Endodermal cell (in vitro differentiated cells): ENCODE measurements at regions not wholly inside any gene's neighbourhood (a gene's known extent, or its start where the extent isn't known, plus 50 kb on each side); places are given as distances from the start of the nearest gene placed in this dataset.

Experiments used
- DNase-seq: peaks from one replicate; pipeline ENCODE4 v3.0.0-alpha.2; 2017
- H3K27ac ChIP-seq: 2 replicates; pipeline ENCODE4 v1.5.1; 2013; ENCODE audit warnings: mild to moderate bottlenecking, low read depth, low read length, moderate library complexity
- H3K27me3 ChIP-seq: 2 replicates; pipeline ENCODE4 v1.6.1; 2013; ENCODE audit warnings: mild to moderate bottlenecking, low read length, moderate library complexity; ENCODE audit not compliant: insufficient read depth, control insufficient read depth, poor library complexity, severe bottlenecking
- H3K36me3 ChIP-seq: 2 replicates; pipeline ENCODE4 v1.7.0; 2013; ENCODE audit warnings: mild to moderate bottlenecking, low read length, moderate library complexity; ENCODE audit not compliant: control insufficient read depth, insufficient read depth
- H3K4me1 ChIP-seq: one replicate; pipeline ENCODE4 v1.7.0; 2013; ENCODE audit warnings: low read length; ENCODE audit not compliant: control insufficient read depth, insufficient read depth
- H3K4me3 ChIP-seq: 2 replicates; pipeline ENCODE4 v1.5.1; 2013; ENCODE audit warnings: mild to moderate bottlenecking, low read length, moderate library complexity
- H3K9ac ChIP-seq: 2 replicates; pipeline ENCODE4 v1.6.1; 2013; ENCODE audit warnings: mild to moderate bottlenecking, low read length, moderate library complexity; ENCODE audit not compliant: poor library complexity, severe bottlenecking; ENCODE audit errors: extremely low read depth
- H3K9me3 ChIP-seq: 2 replicates; pipeline ENCODE4 v1.6.1; 2013; ENCODE audit warnings: mild to moderate bottlenecking, low read length, moderate library complexity; ENCODE audit not compliant: control insufficient read depth
- H3K27ac Mint-ChIP-seq: 2 replicates; pipeline ENCODE4 v1.8.0; 2020; ENCODE audit warnings: mixed read lengths
- H3K27me3 Mint-ChIP-seq: 2 replicates; pipeline ENCODE4 v1.8.0; 2021; ENCODE audit warnings: mild to moderate bottlenecking, mixed read lengths; ENCODE audit not compliant: insufficient read depth
- H3K36me3 Mint-ChIP-seq: 2 replicates; pipeline ENCODE4 v1.8.0; 2020; ENCODE audit warnings: low read depth, mixed read lengths
- H3K4me1 Mint-ChIP-seq: 2 replicates; pipeline ENCODE4 v1.8.0; 2020; ENCODE audit warnings: mixed read lengths
- H3K4me3 Mint-ChIP-seq: 2 replicates; pipeline ENCODE4 v1.8.0; 2020; ENCODE audit warnings: mild to moderate bottlenecking, moderate library complexity, mixed read lengths
- H3K9me3 Mint-ChIP-seq: 2 replicates; pipeline ENCODE4 v1.8.0; 2020; ENCODE audit warnings: mild to moderate bottlenecking, mixed read lengths
- WGBS, 2 experiments: methylation state at CpG; one replicate each; pipeline versions ENCODE4 v1.1.5 to v1.1.7; 2013; ENCODE audit warnings: missing lambda C conversion rate in 2 of 2, mixed read lengths in 1 of 2; ENCODE audit not compliant: insufficient coverage in 1 of 2, insufficient read length in 1 of 2; 5-methylcytosine and 5-hydroxymethylcytosine counted together
- TF ChIP-seq, protein P1 (sequence below): fragments of 200-600 bp; sonication (generic); conservative IDR thresholded peaks from 2 replicates; pipeline ENCODE4 v1.5.0; 2021; ENCODE audit warnings: antibody characterized with exemption, mild to moderate bottlenecking

DNA sequence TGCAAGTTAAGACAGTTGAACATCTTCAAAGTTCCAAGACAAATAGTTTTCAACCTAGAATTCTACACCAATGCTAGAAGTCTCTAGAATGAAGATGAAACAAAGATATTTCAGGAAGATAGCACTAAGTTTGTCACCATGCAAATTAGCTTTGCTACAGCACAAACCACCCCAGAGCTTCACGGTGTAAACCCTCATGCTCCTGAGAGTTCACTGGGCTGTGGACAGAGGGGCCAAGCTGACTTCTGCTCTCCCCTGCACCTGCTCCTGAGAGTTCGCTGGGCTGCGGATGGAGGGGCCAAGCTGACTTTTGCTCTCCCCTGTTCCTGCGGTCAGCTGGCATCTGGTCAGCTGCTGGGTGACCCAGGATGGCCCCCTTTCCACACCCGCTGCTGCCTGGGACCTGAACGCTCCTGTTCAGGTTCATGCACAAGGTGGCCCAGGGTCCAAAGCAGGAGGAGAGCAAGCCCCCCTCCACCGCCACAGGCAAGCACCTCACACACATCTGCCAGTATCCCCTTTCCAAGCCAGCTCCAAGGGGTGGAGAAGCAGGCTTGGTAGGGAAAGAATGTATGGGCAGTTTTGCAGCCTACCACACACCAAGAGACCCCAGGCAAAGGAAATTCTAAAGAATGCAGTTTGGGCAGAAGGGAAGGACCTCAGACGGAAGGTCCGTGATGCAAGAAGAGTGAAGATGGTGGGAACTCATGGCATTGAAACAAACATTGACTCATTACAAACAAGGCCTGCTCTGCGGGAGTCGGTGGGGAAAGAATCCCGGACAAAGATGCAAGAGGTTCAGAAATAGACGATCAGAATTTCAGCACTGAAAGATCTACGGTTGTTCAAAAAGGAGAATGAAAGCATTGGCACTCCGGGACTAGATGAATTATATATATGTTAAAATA is 137.8 kb upstream of the PPP2R2D start:
- TF ChIP-seq, protein P1, sequence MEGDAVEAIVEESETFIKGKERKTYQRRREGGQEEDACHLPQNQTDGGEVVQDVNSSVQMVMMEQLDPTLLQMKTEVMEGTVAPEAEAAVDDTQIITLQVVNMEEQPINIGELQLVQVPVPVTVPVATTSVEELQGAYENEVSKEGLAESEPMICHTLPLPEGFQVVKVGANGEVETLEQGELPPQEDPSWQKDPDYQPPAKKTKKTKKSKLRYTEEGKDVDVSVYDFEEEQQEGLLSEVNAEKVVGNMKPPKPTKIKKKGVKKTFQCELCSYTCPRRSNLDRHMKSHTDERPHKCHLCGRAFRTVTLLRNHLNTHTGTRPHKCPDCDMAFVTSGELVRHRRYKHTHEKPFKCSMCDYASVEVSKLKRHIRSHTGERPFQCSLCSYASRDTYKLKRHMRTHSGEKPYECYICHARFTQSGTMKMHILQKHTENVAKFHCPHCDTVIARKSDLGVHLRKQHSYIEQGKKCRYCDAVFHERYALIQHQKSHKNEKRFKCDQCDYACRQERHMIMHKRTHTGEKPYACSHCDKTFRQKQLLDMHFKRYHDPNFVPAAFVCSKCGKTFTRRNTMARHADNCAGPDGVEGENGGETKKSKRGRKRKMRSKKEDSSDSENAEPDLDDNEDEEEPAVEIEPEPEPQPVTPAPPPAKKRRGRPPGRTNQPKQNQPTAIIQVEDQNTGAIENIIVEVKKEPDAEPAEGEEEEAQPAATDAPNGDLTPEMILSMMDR, result no peak
- Mint-ChIP-seq H3K27ac (no peak overlapping the region), H3K4me1 (peaks cover 31% of the 10 kb centered on the region), H3K27me3 (peaks cover 2% of the 10 kb centered on the region), H3K4me3 (no peak overlapping the region), H3K9me3 (peaks cover 5% of the 10 kb centered on the region), H3K36me3 (no peaks in the 10 kb centered on the region)
- no peak for DNase-seq
- H3K27me3 ChIP-seq, result no peaks in the 10 kb centered on the region
- no peaks in the 10 kb centered on the region for H3K36me3 ChIP-seq
- H3K9ac ChIP-seq, result no peak overlapping the region
- peaks cover 10% of the 10 kb centered on the region for H3K4me1 ChIP-seq
- H3K9me3 ChIP-seq, result no peaks in the 10 kb centered on the region
- no peak overlapping the region for H3K27ac ChIP-seq
- no peak overlapping the region for H3K4me3 ChIP-seq
- 81 to 83% methylated on average over 7 to 14 of the region's 15 CpGs for WGBS, 2 experiments

DNA sequence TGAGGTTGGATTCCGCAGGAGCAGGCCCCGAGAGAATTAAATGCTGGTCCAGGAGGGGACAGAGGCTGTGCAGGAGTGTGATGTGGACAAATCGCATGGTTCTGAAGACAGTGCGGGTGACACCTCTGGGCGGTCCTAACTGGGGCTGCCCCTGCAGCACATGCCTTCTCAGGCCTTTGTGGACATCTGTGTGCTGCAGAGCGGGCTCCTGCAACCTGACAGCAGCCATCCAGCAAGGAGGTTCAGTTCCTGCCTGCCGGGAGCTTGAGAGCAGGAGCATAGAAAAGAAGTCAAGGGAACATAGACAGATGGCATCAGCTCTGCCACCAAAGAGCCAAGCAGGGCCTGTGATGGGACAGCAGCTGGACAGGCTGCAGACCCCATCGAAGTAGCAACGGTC is 135.9 kb upstream of the PPP2R2D start:
- Mint-ChIP-seq H3K27ac (no peak overlapping the region), H3K36me3 (no peaks in the 10 kb centered on the region), H3K4me3 (no peak overlapping the region), H3K4me1 (peaks cover 24% of the 10 kb centered on the region), H3K27me3 (peaks cover 2% of the 10 kb centered on the region), H3K9me3 (peaks cover 5% of the 10 kb centered on the region)
- Histone ChIP-seq H3K36me3 (no peaks in the 10 kb centered on the region), H3K27ac (no peak overlapping the region), H3K27me3 (no peaks in the 10 kb centered on the region), H3K4me3 (no peak overlapping the region), H3K9me3 (no peaks in the 10 kb centered on the region), H3K9ac (no peak overlapping the region), H3K4me1 (peaks cover 10% of the 10 kb centered on the region)
- WGBS, 2 experiments, result 85 to 89% methylated on average over 6 to 9 of the region's 9 CpGs
- no peak for DNase-seq
- TF ChIP-seq, protein P1, result no peak

DNA sequence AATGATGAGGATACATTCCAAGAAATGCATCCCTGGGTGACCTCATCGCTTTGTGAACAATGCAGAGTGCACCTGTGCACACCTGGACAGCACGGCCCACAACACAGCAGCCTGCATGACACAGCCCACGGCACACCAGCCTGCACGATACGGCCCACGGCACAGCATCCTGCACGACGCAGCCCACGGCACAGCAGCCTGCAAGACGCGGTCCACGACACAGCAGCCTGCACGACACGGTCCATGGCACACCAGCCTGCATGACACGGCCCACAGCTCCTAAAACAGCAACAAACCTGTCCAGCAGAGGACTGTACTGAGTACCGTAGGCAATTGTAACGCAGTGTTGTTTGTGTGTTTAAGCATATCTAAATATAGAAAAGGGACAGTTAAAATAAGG is 134.7 kb upstream of the PPP2R2D start:
- DNase-seq, result no peak
- no peak overlapping the region for H3K4me3 Mint-ChIP-seq
- H3K27me3 Mint-ChIP-seq, result peaks cover 2% of the 10 kb centered on the region
- H3K4me3 ChIP-seq, result no peak overlapping the region
- no peaks in the 10 kb centered on the region for H3K9me3 ChIP-seq
- no peak overlapping the region for H3K9ac ChIP-seq
- H3K36me3 Mint-ChIP-seq, result no peaks in the 10 kb centered on the region
- H3K4me1 ChIP-seq, result peaks cover 2% of the 10 kb centered on the region
- H3K27me3 ChIP-seq, result no peaks in the 10 kb centered on the region
- H3K27ac ChIP-seq, result no peak overlapping the region
- H3K4me1 Mint-ChIP-seq, result peaks cover 16% of the 10 kb centered on the region
- peaks cover 5% of the 10 kb centered on the region for H3K9me3 Mint-ChIP-seq
- WGBS, 2 experiments, result 92 to 96% methylated on average over 15 to 17 of the region's 17 CpGs
- TF ChIP-seq, protein P1, result no peak
- H3K36me3 ChIP-seq, result no peaks in the 10 kb centered on the region
- H3K27ac Mint-ChIP-seq, result no peak overlapping the region
